GM18511 (cell line): ENCODE measurements at regions not wholly inside any gene's neighbourhood (a gene's known extent, or its start where the extent isn't known, plus 50 kb on each side); places are given as distances from the start of the nearest gene placed in this dataset.
"Not testable (repeated sequence)": the region's sequence is repeated elsewhere in the genome, so short reads cannot be mapped to it uniquely, and the experiment has no call there.

Experiments
- ATAC-seq: cut with Tn5 transposase; IDR thresholded peaks from one replicate; pipeline ENCODE4 v1.9.1; 2021; ENCODE audit warnings: mild to moderate bottlenecking, moderate library complexity; ENCODE audit not compliant: unreplicated experiment

GRCh38 chr16:7278636-7279035 is 54.0 kb upstream of the RBFOX1 start:
- no peak for ATAC-seq

GRCh38 chr16:7272567-7273158 is 60.0 kb upstream of the RBFOX1 start:
- ATAC-seq: no peak

GRCh38 chr16:7271486-7271885 is 61.2 kb upstream of the RBFOX1 start:
- no peak for ATAC-seq

GRCh38 chr16:7270823-7271222 is 61.8 kb upstream of the RBFOX1 start:
- no peak for ATAC-seq

GRCh38 chr16:7270006-7270405 is 62.6 kb upstream of the RBFOX1 start:
- ATAC-seq: no peak

GRCh38 chr16:7268182-7268581 is 64.5 kb upstream of the RBFOX1 start:
- no peak for ATAC-seq

GRCh38 chr16:7257016-7257415 is 75.6 kb upstream of the RBFOX1 start:
- no peak for ATAC-seq

GRCh38 chr16:7246578-7246977 is 86.1 kb upstream of the RBFOX1 start:
- ATAC-seq: no peak

GRCh38 chr16:7239547-7239946 is 93.1 kb upstream of the RBFOX1 start:
- no peak for ATAC-seq

GRCh38 chr16:7236824-7237410 is 95.7 kb upstream of the RBFOX1 start:
- ATAC-seq: no peak

- no peak for ATAC-seq
These were observed 98.7 kb upstream of the RBFOX1 start for GRCh38 chr16:7233975-7234374.

- ATAC-seq: no peak
These were observed 100.9 kb upstream of the RBFOX1 start for GRCh38 chr16:7231762-7232161.

- not testable (repeated sequence) for ATAC-seq
These were observed 103.0 kb upstream of the RBFOX1 start for GRCh38 chr16:7229433-7230218.

- no peak for ATAC-seq
These were observed 105.4 kb upstream of the RBFOX1 start for GRCh38 chr16:7227229-7227721.

- no peak for ATAC-seq
These were observed 111.5 kb upstream of the RBFOX1 start for GRCh38 chr16:7221157-7221556.

GRCh38 chr16:7218936-7219335 is 113.7 kb upstream of the RBFOX1 start:
- ATAC-seq: no peak

GRCh38 chr16:7217797-7218196 is 114.8 kb upstream of the RBFOX1 start:
- no peak for ATAC-seq

GRCh38 chr16:7216719-7217118 is 115.9 kb upstream of the RBFOX1 start:
- no peak for ATAC-seq

GRCh38 chr16:7211781-7212180 is 120.9 kb upstream of the RBFOX1 start:
- ATAC-seq: no peak

GRCh38 chr16:7209598-7209997 is 123.0 kb upstream of the RBFOX1 start:
- no peak for ATAC-seq

- ATAC-seq: no peak
These were observed 126.2 kb upstream of the RBFOX1 start for GRCh38 chr16:7206469-7206868.

GRCh38 chr16:7200320-7200719 is 132.3 kb upstream of the RBFOX1 start:
- ATAC-seq: no peak
